ENCODE measurements at regions not wholly inside any gene's neighbourhood (a gene's known extent, or its start where the extent isn't known, plus 50 kb on each side); places are given as distances from the start of the nearest gene placed in this dataset.

GRCh38 chr11:11140510-11140909, 212.5 kb downstream of the CSNK2A3 start:
- no peak for DNase-seq (ENCODE audit: low read depth in 2 of 2)

- DNase-seq (ENCODE audit: low read depth in 2 of 2), result no peak
Observed at GRCh38 chr11:11137339-11137738, 215.7 kb downstream of the CSNK2A3 start.

- DNase-seq (ENCODE audit: low read depth in 2 of 2), result no peak
Observed at GRCh38 chr11:11135820-11136476, 217.1 kb downstream of the CSNK2A3 start.

GRCh38 chr11:11129118-11129517, 223.9 kb downstream of the CSNK2A3 start:
- no peak for DNase-seq (ENCODE audit: low read depth in 2 of 2)

GRCh38 chr11:11125618-11126017, 227.4 kb downstream of the CSNK2A3 start:
- DNase-seq (ENCODE audit: low read depth in 2 of 2), result no peak

GRCh38 chr11:11122749-11123148, 230.3 kb downstream of the CSNK2A3 start:
- no peak for DNase-seq (ENCODE audit: low read depth in 2 of 2)

- no peak for DNase-seq (ENCODE audit: low read depth in 2 of 2)
Observed at GRCh38 chr11:11119917-11120316, 233.1 kb downstream of the CSNK2A3 start.

- no peak for DNase-seq (ENCODE audit: low read depth in 2 of 2)
Observed at GRCh38 chr11:11117730-11118129, 235.3 kb downstream of the CSNK2A3 start.

GRCh38 chr11:11115475-11115874, 237.6 kb downstream of the CSNK2A3 start:
- DNase-seq (ENCODE audit: low read depth in 2 of 2), result no peak

GRCh38 chr11:11113626-11114025, 239.4 kb downstream of the CSNK2A3 start:
- no peak for DNase-seq (ENCODE audit: low read depth in 2 of 2)

GRCh38 chr11:11108026-11108425, 245.0 kb downstream of the CSNK2A3 start:
- DNase-seq (ENCODE audit: low read depth in 2 of 2), result no peak

GRCh38 chr11:11107076-11107723, 245.8 kb downstream of the CSNK2A3 start:
- DNase-seq (ENCODE audit: low read depth in 2 of 2), result no peak

GRCh38 chr11:11105361-11105760, 247.5 kb upstream of the ZBED5 start:
- no peak for DNase-seq (ENCODE audit: low read depth in 2 of 2)

GRCh38 chr11:11095831-11096723, 238.2 kb upstream of the ZBED5 start:
- no peak for DNase-seq (ENCODE audit: low read depth in 2 of 2)

- DNase-seq (ENCODE audit: low read depth in 2 of 2), result no peak
Observed at GRCh38 chr11:11090495-11090894, 232.6 kb upstream of the ZBED5 start.

- DNase-seq (ENCODE audit: low read depth in 2 of 2), result no peak
Observed at GRCh38 chr11:11089805-11090204, 232.0 kb upstream of the ZBED5 start.

GRCh38 chr11:11086979-11087378, 229.1 kb upstream of the ZBED5 start:
- DNase-seq (ENCODE audit: low read depth in 2 of 2), result no peak

GRCh38 chr11:11085580-11085979, 227.7 kb upstream of the ZBED5 start:
- no peak for DNase-seq (ENCODE audit: low read depth in 2 of 2)

GRCh38 chr11:11084337-11084736, 226.5 kb upstream of the ZBED5 start:
- DNase-seq (ENCODE audit: low read depth in 2 of 2), result no peak

- DNase-seq (ENCODE audit: low read depth in 2 of 2), result no peak
Observed at GRCh38 chr11:11083441-11083840, 225.6 kb upstream of the ZBED5 start.

- DNase-seq (ENCODE audit: low read depth in 2 of 2), result no peak
Observed at GRCh38 chr11:11082646-11083045, 224.8 kb upstream of the ZBED5 start.

- no peak for DNase-seq (ENCODE audit: low read depth in 2 of 2)
Observed at GRCh38 chr11:11081776-11082175, 223.9 kb upstream of the ZBED5 start.

- no peak for DNase-seq (ENCODE audit: low read depth in 2 of 2)
Observed at GRCh38 chr11:11081288-11081687, 223.4 kb upstream of the ZBED5 start.
